HL-60/S4 treated with phorbol 12-myristate 13-acetate at 8.2 ng/mL for 4 days and 3 days (cell line): ENCODE measurements at regions not wholly inside any gene's neighbourhood (a gene's known extent, or its start where the extent isn't known, plus 50 kb on each side); places are given as distances from the start of the nearest gene placed in this dataset.
"Not testable (repeated sequence)": the region's sequence is repeated elsewhere in the genome, so short reads cannot be mapped to it uniquely, and the experiment has no call there.

Experiments
- in situ Hi-C: fragments of 300-500 bp; cut with MboI; formaldehyde crosslinking; loops from 2 replicates; pipeline ENCODE4 v1.15.0; 2022; ENCODE audit warnings: low sequenced_read_pairs

- in situ Hi-C loops = no loop called here
Observed at GRCh38 chr3:104165866-104166265, 1200.8 kb upstream of the ALCAM start.

DNA sequence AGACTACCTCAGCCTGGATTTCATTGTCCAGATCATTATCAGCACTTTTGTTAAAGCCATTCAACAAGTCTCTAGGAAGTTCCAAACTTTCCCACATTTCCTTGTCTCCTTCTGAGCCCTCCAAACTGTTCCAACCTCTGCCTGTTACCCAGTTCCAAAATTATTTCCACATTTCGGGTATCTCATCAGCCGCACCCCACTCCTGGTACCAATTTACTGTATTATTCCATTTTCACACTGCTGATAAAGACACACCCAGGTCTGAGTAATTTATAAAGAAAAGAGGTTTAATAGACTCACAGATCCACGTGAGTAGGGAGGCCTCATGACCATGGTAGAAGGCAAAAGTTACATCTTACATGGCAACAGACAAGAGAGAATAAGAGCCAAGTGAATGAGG, 1198.3 kb upstream of the ALCAM start:
- in situ Hi-C loops = no loop called here

DNA sequence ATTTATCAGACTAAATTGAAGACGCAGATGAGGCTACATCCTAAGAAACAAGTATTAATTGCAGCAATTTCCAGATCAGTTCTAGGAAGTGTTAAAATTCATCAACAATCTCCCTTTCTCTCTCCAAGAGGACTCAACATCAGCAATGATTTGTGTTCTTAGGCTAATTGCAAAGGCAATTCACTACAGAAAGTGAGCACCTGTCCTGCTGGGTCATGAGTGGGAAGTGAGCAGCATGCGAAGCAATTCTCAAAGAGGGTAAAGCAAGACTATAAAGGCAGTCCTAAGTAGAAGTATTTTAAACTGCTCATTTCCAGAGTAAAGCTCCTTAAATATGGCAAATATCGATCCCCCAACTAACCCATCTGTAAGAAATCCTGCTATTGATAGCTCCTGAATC, 1191.0 kb upstream of the ALCAM start:
- in situ Hi-C loops = no loop called here

DNA sequence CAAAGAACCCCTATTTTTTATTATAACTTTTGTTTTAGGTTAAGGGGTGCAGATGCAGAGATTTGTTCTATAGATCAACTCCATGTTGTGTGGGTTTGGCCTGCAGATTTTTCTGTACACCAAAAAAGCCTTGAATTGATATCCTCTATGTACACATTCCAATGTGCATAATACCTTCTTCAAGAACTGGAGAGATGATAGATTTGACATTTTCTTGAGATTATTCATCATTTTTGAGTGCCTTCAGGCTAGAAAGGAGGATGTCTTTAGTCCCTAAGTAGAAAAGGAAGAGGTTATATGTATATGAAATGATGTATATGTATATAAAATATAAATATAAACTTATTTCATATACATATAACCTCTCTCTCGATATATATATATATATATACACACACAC, 1190.0 kb upstream of the ALCAM start:
- in situ Hi-C loops = no loop called here

GRCh38 chr3:104178680-104179079, 1188.0 kb upstream of the ALCAM start:
- in situ Hi-C loops = no loop called here

GRCh38 chr3:104180906-104181305, 1185.8 kb upstream of the ALCAM start:
- in situ Hi-C loops = no loop called here

DNA sequence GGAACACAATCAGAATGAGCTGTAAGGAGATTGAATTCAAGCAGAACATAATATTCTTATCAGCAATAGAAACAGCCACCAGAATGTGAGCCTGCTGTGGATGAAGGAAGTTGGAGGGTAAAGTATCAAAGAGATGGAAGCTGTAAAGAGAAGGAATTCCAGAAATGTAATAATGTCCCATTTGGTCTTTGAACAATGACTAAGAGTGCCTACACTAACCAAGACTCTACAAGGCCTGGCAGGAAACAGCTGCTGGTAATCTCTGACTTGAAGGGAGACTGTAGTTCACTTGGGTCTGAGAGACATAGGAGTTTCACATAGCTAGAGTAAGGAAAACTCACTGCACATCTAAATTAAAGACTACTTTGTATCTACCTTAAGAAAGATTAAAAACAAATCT, 1176.0 kb upstream of the ALCAM start:
- in situ Hi-C loops = no loop called here

- in situ Hi-C loops = no loop called here
Observed at GRCh38 chr3:104198131-104198530, 1168.6 kb upstream of the ALCAM start.

GRCh38 chr3:104206925-104207324, 1159.8 kb upstream of the ALCAM start:
- in situ Hi-C loops = no loop called here

DNA sequence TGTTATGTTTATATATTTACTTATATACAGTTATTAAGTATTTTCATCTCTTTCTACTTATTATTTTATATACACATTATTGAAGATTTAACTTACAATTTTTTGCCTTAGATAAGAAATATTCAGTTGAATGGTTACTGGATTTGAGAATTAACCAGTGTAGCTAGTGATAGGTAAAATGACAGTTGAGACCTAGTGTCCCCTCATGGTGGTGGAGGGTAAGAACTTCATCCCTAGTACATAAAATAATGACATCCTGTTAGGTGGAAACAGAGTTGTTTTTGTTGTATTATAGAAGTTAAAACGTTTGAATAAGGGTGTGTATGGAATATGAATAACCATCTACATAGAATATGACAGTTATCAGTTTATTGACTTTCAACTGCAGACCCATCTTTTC, 1152.4 kb upstream of the ALCAM start:
- in situ Hi-C loops = no loop called here

DNA sequence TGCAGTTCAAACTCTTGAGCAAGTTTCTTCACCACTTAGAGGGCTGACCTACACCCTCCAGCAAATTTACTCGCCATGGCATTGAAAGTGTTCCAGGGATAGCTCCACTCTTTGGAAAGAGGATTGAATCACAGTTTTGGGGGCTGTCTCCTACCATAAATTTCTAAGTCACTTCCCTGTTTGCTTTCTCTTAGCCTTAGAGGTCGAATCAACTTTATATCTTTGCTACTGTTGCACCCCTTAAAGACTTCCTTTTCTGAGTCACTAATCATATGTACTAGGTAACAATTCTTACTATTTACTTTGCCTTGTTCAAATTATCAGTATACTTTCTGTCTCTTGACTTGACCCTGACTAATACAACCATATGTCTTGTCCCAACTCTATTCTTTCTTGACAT, 1151.8 kb upstream of the ALCAM start:
- in situ Hi-C loops = no loop called here

- in situ Hi-C loops = not testable (repeated sequence)
Observed at GRCh38 chr3:104219046-104219445, 1147.7 kb upstream of the ALCAM start.

GRCh38 chr3:104234442-104235194, 1132.1 kb upstream of the ALCAM start:
- in situ Hi-C loops = no loop called here

- in situ Hi-C loops = no loop called here
Observed at GRCh38 chr3:104244680-104245220, 1122.0 kb upstream of the ALCAM start.

DNA sequence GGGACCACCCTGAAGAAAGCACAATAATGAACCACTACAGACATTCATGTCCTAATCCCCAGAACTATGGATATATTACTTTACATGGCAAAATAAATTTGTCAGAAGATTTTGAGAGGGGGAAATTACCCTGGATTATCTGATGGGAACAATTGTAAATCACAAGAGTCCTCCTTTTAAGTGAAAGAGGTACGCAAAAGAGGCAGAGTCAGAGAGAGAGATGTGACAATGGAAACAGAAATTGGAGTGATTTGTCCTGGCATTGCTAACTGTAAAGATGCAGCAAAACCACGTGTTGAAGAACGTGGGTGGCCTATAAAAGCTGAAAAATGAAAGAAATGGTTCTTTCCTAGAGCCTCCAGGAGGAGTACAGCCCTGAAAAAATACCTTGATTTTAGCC, 1121.4 kb upstream of the ALCAM start:
- in situ Hi-C loops = no loop called here

DNA sequence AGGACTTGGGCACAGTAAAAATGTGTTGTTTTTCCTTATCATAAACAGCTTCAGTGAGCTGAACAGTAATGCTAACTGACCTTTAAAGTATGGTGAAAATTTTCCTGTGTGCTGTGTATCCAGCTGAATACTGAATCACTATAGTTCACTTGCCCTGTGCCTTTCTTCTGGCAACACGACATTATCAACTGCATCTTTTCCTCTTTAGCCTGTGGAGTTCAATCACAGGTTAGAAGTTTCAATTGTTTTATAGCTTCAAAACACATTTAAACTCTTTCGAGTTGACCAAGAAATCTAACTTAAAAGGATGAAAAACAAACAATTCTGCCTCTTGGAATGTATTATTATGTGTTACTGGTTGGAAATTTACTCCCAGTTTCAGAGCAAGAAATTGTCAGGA, 1120.7 kb upstream of the ALCAM start:
- in situ Hi-C loops = no loop called here

GRCh38 chr3:104257486-104257885, 1109.2 kb upstream of the ALCAM start:
- in situ Hi-C loops = no loop called here

DNA sequence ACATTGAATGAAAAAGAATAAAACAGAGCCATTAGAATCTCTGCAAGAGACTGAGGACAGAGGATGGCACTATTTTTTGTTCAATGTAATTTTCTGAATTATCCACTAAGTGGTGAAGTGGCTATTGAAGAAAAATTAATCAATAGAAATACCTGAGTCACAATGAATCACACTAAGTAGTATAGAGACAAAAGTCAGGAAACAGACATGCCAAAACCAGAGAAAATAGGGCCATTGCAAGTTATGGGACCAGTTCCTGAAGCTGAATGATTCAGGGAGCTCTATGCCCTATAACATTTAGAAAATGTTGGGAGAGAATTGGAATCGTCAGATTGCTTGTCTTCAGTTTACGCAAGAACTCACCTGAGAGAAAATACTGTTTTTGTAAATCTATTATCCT, 1103.2 kb upstream of the ALCAM start:
- in situ Hi-C loops = no loop called here

GRCh38 chr3:104266219-104266618, 1100.5 kb upstream of the ALCAM start:
- in situ Hi-C loops = not testable (repeated sequence)

GRCh38 chr3:104269771-104270170, 1096.9 kb upstream of the ALCAM start:
- in situ Hi-C loops = no loop called here

DNA sequence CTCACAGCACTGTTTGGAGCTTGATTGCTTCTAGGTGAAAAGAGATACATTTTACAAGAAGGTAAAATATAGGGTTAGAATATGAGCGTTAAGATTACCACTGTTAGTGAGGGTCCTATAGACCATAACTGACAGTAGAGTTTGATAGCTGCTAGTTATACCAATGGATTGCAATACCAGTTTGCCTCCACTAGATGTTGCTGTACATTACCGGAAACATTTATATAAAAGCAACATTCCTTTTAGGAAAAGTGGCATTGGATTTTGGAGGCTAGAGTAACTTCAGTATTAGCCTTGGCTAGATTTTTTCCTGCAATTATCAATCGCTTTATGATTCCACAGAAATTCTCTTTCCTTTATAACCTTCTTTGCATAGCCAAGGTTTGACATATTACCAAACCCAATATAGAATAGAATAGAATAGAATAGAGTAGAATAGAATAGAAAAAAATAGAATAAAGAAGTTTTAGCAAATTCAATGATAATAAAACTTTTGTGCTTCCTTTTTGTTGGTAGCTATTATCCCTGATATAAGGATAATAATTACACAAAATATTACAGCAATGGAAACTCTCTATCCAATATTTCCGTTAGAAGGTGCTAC, 1093.6 kb upstream of the ALCAM start:
- in situ Hi-C loops = no loop called here

DNA sequence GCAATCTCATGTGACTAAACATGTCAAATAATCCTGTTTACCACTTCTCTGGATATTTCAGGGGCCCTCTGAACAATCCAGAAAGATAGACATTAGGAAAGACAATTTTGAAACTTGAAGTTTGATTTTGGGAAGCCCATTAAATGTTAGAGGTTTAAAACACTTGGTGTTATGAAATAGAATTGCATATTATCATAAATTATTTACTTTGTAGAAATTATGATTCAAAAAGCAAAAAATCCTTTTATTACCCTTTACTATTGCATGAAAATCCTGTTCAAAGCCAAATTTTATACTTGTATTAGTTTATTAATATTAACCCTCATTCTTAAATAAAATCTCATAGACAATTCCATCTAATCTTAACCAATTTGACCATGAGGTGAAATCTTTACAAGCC, 1091.5 kb upstream of the ALCAM start:
- in situ Hi-C loops = no loop called here

- in situ Hi-C loops = no loop called here
Observed at GRCh38 chr3:104279617-104280016, 1087.1 kb upstream of the ALCAM start.
